GM19395 (cell line): ENCODE measurements at regions not wholly inside any gene's neighbourhood (a gene's known extent, or its start where the extent isn't known, plus 50 kb on each side); places are given as distances from the start of the nearest gene placed in this dataset.

Source experiments
- ATAC-seq: cut with Tn5 transposase; IDR thresholded peaks from one replicate; pipeline ENCODE4 v1.9.1; 2021; ENCODE audit warnings: mild to moderate bottlenecking, moderate library complexity; ENCODE audit not compliant: unreplicated experiment

DNA sequence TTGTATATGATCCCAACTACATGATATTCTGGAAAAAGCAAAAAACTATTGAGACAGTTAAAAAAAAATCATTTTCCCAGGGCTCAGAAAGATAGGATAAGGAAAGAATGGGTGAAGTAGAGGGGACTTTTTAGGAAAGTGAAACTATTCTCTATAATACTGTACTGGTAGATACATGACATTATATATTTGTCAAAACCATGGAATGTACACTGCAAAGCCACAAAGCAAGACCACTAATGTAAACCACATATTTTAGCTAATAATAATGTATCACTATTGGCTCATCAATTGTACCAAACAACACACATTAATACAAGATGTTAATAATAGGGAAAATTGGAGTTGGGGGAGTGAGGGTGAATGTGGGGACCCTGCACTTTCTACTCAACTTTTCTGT, 182.6 kb downstream of the EFNB2 start:
- ATAC-seq: no peak

DNA sequence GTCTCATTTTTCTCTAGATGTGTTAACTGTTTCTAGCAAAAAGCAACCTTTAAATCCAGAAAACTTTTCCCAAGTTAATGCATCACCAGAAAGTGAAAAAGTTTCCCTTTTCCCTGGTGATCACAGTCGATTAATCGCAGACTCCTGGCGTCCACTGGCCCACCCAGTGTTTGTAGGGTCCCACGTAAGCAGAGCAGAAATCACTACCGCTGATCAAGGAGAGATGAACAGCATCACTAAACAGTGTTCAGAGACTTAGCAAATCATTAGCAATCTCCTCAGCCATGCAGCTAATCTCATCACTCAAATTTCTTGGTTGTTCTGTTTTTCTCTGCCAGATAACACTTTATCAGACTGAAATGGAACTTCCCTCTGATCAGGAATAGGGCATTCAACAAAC, 184.2 kb downstream of the EFNB2 start:
- ATAC-seq: no peak

GRCh38 chr13:106350208-106350607, 185.3 kb downstream of the EFNB2 start:
- no peak for ATAC-seq

DNA sequence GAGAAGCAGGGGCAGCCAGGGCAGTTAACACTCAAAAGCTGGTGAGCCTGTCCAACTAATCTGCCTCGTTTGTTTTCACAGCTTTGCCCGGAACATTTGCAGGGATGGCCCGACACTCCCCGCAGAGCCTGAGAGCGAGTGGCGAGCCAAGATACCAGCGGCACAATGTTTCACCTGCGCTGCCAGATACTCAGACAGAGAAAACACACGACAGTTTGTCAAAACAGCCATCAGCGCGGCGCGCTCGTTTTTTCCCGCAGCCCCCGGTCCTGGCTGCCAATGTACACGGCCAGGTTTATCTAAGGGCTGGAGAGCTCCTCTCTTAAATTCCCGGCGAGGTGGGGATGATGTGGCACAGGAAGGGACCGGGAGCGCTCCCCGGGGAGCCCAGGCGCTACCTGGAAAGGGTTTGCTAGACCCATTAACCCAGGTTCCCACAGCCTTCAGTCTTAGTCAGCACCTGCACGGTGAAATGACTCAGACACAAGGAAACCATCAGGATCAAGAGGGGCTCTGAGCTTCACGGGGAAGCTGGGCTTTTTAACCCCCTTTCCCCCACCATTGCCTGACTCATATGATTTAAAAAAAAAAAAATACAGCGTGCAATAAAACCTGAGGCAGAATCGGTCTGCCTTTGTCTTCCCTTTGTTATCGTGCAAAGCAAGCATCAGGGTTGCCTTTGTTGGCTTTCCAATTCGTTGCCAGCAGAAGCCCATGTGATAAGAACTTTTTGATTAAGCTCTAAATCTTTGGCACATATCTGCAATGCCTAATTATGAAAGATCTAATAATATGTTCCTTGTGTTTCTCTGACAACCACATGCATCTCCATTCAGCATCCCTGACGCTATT, 186.2 kb downstream of the EFNB2 start:
- peak; percentile 61 for ATAC-seq

DNA sequence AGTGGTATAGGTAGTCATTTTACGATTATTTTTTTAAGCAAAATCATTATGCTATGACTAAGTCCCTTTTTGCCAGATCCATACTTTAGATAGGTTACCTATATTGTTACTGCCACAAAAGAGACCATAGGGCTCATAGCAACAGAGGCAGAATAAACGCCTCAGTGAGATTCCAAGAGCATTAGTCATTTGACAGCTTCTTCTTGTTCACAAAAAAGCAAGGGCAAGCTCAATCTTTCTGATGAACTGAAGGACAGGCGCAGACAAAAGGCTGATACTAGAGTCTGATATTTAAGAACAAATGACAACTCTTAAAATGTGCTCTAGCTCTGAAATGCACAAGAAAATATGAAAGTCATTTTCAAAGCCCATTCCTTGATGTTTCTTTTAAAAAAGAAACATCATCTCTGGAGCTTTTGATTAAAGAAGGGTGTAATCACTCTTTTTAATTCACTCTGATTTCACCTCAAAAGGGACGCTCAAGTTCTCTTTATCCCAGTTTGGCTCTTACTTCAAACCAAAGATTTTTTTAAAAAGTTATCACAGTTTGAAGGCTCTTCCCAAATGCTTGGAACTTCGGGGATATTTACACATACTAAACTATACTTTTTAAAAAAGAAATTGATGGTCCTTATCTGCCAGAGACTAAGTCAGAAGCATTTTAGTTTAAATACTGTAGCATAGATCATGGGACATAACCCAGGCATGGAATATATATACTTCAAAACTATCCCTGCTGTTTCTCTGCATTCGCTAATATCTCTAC, 187.2 kb downstream of the EFNB2 start:
- ATAC-seq: no peak

- ATAC-seq: no peak
Observed at GRCh38 chr13:106344342-106344741, 191.1 kb downstream of the EFNB2 start.

DNA sequence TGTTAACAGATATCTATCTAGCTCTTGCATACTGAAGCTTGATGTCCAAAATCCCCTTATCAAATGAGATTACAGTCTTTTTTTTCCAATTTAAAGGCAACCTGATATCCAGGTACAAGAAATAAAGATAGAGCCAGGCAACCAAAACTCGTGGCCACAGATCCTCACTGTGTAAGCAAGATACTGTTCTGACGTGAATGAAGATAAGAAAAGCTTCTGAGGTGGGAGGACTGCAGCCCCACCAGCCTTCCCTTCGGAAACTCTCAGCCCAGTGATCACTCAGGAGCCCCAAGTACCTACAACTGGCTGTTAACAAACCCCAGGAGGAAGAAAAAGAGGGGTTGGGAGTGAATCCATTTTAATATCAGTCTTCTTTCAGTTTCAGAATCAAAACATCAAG, 191.6 kb downstream of the EFNB2 start:
- ATAC-seq: no peak

GRCh38 chr13:106340249-106340648, 195.2 kb downstream of the EFNB2 start:
- no peak for ATAC-seq

GRCh38 chr13:106337096-106337850, 198.2 kb downstream of the EFNB2 start:
- no peak for ATAC-seq

DNA sequence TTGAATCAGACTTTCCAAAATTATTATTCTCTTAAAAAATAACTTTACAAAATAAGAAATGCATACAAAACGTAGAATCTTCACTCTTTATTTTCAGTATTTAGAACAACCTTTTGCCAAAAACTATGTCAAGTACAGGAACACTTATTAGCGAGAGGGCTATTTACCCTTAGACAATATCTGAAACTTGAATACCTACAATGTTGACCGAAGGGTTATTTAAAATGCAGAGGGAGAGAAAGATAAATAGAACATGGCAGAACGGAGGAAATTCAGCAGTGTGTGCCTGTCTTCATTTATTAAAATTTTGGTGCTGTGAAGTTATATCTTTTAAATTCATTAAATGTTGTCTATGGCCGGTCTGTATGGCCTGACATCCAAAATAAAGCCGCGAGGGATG, 198.8 kb downstream of the EFNB2 start:
- no peak for ATAC-seq

GRCh38 chr13:106332621-106333020, 202.8 kb downstream of the EFNB2 start:
- ATAC-seq: no peak

DNA sequence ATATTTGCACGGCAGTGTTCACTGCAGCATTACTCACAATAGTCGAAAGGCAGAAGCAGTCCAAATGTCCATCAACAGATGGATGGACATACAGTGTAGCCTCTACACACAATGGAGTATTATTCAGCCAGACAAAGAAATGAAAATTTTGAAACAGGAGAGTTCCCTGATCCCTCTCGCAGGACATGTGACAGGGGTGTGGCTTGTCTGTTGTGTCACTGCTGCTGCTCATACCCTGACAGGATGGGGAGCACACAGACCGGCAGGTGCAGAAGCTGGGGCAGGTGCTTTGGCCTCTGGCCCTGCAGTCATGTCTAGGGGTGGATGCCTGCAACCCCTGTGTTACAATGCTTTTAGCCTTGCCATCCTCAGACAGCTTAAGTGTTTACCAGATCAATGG, 204.3 kb downstream of the EFNB2 start:
- no peak for ATAC-seq

GRCh38 chr13:106329941-106330340, 205.5 kb downstream of the EFNB2 start:
- ATAC-seq: no peak

- no peak for ATAC-seq
Observed at GRCh38 chr13:106326751-106327150, 208.7 kb downstream of the EFNB2 start.

GRCh38 chr13:106324444-106324843, 211.0 kb downstream of the EFNB2 start:
- no peak for ATAC-seq

DNA sequence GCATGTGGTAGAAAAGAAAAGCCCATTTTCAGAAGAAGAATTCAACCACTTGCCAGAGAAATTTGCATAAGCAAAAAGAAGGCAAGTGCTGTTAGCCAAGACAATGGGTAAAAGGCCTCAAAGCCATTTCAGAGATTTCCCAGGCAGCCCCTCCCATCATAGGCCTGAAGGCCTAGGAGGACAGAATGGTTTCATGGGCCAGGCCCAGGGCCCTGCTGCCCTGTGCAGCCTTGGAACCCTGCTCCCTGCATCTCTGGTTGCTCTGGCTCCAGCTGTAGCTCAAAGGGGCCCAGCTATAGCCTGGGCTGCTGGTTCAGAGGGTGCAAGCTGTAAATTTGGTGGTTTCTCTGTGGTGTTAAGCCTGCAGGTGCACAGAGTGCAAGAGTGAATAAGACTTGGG, 212.8 kb downstream of the EFNB2 start:
- no peak for ATAC-seq

- no peak for ATAC-seq
Observed at GRCh38 chr13:106318941-106319411, 216.5 kb downstream of the EFNB2 start.

DNA sequence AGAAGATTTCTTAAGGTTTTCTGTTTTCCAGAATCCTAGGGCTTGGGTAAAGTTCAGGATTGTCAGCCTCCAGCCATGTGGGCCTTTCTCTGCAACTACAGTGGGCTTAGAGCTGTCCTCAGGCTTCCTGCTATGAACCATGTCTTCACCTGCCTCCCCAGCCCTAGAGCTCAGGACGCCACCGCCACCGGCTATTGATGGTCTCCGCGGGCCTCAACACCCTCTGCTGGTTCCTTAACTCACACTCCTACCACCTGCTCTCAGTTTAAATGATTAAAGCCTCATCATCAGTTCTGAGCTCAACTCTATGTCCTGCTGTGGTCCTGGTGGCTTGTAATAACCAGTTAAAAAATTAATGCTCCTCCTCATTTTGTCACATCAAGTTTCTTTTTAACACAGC, 221.0 kb downstream of the EFNB2 start:
- ATAC-seq: no peak

DNA sequence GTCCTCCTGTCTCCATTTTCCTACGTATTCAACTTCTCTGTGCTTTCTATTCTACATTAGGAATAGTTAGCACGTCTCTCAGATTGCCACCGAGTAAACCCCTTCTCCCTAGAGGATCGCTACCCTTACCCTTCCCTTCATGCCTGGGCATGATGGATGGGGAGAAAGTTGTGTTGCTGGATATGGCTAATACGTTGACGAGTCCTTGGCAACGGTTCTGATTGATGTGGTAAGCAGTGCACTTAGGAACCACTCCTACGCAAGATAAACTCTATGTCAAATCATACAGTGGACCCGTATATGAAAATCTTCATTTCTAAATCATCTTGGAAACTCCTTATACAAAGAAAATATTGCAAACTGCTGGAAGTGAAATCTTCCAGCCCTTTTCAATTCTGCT, 224.5 kb downstream of the EFNB2 start:
- no peak for ATAC-seq

DNA sequence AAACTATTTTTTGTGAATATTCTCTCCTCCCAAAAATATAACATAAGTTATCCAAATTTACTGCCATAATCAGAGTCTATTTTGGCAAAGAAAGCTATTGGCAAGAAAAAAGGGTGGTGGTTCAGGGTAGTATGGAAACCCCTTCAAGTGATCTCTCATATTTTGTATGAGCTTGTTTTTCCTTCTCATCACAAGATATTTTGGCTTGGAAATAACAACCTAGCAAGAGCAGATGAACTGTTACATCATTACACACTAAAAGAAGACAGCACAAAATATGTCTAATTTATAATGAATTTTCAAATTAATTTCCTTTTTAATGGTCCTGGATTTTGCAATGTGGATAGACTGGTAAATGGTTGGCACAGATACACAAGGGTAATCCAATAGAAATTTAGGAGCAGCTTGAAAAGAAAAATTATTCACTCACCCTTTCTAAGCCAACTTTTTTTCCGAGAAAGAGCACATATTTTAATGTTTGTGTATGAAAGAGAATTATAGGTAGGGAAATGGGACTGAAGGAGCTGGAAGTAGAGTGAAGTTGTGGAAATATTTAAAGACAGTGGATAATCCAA, 225.1 kb downstream of the EFNB2 start:
- ATAC-seq: no peak

DNA sequence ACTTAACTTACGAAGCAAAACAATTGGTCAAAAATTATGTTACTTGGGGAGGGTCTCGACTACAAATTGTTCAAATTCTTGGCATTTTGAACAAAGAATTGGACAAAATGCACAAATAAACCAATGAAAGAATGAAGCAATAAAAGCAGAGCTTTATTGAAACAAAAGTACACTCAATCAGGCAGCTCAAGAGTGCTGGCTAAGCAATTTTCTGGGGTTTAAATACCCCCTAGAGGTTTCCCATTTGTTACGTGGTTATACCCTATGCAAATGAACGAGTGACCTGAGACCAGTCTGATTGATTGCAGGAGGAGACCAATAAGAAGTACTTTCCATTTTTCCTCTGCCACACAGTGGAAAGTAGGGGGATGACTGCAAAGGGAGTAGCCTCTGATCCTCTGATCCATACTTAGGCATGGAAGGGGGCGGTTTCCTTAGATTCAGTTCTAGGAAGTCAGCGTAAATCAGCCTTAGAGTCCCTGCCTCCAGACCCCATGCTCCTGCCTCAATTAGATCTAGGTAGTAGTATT, 228.6 kb downstream of the EFNB2 start:
- no peak for ATAC-seq
